GM10248 (cell line): ENCODE measurements at regions not wholly inside any gene's neighbourhood (a gene's known extent, or its start where the extent isn't known, plus 50 kb on each side); places are given as distances from the start of the nearest gene placed in this dataset.
"Not testable (repeated sequence)": the region's sequence is repeated elsewhere in the genome, so short reads cannot be mapped to it uniquely, and the experiment has no call there.

Experiments
- CTCF ChIA-PET: fragments of 300-600 bp; sonication (Branson Sonifier 250); formaldehyde crosslinking; extraction: SDS; loops from one replicate; lab custom pipeline; 2021; ENCODE audit warnings: antibody characterized with exemption; lab: Yijun Ruan, JAX
- POLR2A ChIA-PET: fragments of 350-650 bp; sonication (Branson Sonifier 250); formaldehyde crosslinking; extraction: SDS; loops from one replicate; lab custom pipeline; 2020; ENCODE audit warnings: antibody characterized with exemption; lab: Yijun Ruan, JAX
- DNase-seq: peaks from one replicate; pipeline ENCODE4 v3.0.0; 2012; ENCODE audit errors: extremely low spot score
- CTCF ChIP-seq: IDR thresholded peaks from 2 replicates; pipeline ENCODE4 v1.5.1; 2012; ENCODE audit warnings: mild to moderate bottlenecking, low read depth; ENCODE audit errors: extremely low read depth, missing control alignments, control extremely low read depth

GRCh38 chr3:165669967-165670366, 167.3 kb downstream of the BCHE start:
- TF ChIP-seq CTCF: no peak
- POLR2A ChIA-PET: no interaction called here
- CTCF ChIA-PET: no interaction called here
- no peak for DNase-seq

GRCh38 chr3:165669504-165669903, 167.7 kb downstream of the BCHE start:
- no peak for TF ChIP-seq CTCF
- CTCF ChIA-PET: interaction anchor here (1.4 kb wide), 1 partner anchor 14 kb away, joined by 3 read pairs; no protein-coding TSS in a partner anchor
- POLR2A ChIA-PET: no interaction called here
- no peak for DNase-seq

GRCh38 chr3:165667676-165668075, 169.5 kb downstream of the BCHE start:
- ChIA-PET POLR2A (no interaction called here), CTCF (no interaction called here)

DNA sequence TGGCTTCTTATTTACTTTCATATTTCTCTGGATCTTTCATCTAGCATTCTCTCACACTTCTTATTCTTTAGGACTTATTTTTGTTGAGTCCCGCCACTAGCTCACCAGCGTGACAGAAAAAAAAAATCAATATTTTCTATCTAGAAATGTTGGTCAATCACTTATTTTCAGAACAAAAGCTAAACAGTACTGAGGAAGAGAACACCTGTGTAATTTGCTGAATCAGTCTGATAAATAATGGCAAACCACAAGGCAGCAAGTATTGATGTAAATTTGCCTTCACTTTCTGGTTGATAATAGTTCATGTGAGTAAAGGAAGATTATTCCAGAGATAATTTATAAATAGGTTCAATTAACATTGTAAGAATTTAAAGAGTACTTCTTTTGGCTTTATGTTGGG, 179.2 kb downstream of the BCHE start:
- no peak for DNase-seq
- CTCF ChIA-PET: no interaction called here
- POLR2A ChIA-PET: no interaction called here
- TF ChIP-seq CTCF: no peak

More at GRCh38 chr3:165667676-165668075, 169.5 kb downstream of the BCHE start:
- no peak for DNase-seq
- TF ChIP-seq CTCF: no peak

DNA sequence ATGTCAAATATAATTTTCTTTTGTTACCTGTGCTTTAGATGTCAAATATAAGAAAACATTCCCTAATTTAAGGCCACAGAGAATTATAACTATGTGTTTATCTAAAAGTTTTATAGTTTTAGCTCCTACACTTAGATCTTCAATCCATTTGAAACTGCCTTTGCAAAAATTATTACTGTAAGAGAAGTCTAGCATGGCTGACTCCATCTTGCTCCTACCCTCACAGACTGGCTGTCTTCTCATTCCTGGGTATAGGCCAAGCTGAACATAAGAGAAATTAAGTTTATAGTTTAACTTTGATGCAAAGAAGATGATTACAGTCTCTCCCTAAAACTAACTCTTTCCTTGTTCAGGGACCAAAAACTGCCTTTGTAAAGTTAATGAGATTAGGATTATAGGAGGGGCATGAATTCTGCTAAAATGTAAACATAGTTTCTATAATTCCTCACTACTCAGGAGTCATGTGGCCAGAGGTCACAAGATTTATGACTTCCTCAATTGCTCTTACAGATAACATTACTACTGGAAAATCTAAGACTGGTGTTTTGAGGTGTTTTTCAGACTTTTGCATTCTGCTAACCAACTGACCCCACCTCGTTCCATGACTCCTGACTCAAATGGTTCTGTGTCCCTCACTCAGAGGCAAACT, 184.0 kb downstream of the BCHE start:
- TF ChIP-seq CTCF: no peak
- CTCF ChIA-PET: no interaction called here
- POLR2A ChIA-PET: no interaction called here
- DNase-seq: no peak

DNA sequence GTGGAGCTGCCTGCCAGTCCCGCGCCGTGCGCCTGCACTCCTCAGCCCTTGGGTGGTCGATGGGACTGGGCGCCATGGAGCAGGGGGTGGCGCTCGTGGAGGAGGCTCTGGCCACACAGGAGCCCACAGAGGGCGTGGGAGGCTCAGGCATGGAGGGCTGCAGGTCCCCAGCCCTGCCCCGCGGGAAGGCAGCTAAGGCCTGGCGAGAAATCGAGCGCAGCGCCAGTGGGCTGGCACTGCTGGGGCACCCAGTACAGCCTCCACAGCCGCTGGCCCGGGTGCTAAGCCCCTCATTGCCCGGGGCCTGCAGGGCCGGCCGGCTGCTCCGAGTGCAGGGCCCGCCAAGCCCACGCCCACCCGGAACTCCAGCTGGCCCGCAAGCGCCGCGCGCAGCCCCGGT, 187.9 kb downstream of the BCHE start:
- POLR2A ChIA-PET, CTCF ChIA-PET, DNase-seq: not testable (repeated sequence)

DNA sequence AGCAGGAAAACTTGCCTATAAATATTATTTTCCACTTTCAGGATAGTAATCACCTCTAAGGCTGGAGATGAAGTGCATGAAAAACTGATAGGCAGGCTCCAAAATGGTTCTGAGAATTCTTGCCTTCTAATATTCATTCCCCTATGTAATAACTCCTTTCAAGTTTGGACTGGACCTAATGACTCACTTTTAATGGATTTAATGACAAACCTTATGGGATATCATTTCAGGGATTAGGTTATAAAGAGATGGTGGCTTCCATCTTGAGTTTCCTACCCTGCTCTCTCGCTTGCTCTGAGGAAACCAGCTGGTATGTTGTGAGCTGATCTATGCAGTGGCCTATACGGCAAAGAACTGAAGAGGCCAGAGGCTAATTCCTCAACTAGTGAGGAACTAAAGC, 192.0 kb downstream of the BCHE start:
- POLR2A ChIA-PET: no interaction called here
- no peak for TF ChIP-seq CTCF
- CTCF ChIA-PET: no interaction called here
- DNase-seq: no peak
